ENCODE measurements at regions not wholly inside any gene's neighbourhood (a gene's known extent, or its start where the extent isn't known, plus 50 kb on each side); places are given as distances from the start of the nearest gene placed in this dataset.
A peak's percentile ranks its signal among the peaks of the same experiment; 100 is the strongest.
"Not testable (repeated sequence)": the region's sequence is repeated elsewhere in the genome, so short reads cannot be mapped to it uniquely, and the experiment has no call there.

DNA sequence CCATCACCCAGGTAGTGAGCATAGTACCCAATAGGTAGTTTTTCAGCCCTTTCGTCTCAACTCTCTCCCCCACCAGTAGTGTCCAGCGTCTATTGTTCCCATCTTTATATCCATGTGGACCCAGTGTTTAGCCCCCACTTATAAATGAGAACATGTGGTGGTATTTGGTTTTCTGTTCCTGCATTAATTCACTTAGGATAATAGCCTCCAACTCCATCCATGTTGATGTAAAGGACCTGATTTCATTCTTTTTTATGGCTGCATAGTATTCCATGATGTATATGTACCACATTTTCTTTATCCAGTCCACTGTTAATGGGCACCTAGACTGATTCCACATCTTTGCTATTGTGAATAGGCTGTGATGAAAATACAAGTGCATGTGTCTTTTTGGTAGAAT lies 51.3 kb downstream of the NACA2 start:
- DNase-seq (ENCODE audit: low read depth), result not testable (repeated sequence)

DNA sequence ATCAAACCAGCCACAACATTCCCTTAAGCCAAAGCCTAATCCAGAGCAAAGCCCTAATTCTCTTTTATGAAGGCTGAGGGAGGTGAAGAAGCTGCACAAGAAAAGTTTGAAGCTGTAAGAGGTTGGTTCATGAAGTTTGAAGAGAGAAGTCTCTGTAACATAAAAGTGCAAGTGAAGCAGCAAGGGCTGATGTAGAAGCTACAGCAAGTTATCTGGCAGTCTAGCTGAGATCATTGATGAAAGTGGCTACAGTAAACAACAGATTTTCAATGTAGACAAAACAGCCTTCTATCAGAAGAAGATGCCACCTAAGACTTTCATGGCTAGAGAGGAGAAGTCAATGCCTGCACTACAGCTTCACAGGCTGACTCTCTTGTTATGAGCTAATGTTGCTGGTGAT lies 52.5 kb downstream of the NACA2 start:
- DNase-seq (ENCODE audit: low read depth), result no peak

DNA sequence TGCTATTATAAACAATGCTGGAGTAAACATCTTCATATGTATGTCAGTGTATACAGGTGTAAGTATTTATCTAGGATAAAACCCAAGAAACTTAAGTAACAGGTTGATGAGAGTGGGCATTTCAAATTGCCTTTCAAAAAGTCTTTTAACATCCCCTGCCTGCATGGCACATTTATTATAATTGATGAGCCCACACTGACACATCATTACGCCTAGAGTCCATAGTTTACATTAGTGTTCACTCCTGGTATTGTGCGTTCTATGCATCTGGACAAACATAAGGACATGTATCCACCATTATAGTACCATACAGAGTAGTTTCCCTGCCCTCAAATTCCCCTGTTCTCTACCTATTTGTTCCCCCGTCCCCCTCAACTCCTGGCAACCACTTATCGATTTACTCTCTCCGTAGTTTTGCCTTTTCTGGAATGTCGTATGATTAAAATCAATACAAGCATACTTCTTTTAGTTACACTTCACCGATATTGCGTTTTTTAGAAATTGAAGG lies 53.7 kb downstream of the NACA2 start:
- no peak for DNase-seq (ENCODE audit: low read depth)

DNA sequence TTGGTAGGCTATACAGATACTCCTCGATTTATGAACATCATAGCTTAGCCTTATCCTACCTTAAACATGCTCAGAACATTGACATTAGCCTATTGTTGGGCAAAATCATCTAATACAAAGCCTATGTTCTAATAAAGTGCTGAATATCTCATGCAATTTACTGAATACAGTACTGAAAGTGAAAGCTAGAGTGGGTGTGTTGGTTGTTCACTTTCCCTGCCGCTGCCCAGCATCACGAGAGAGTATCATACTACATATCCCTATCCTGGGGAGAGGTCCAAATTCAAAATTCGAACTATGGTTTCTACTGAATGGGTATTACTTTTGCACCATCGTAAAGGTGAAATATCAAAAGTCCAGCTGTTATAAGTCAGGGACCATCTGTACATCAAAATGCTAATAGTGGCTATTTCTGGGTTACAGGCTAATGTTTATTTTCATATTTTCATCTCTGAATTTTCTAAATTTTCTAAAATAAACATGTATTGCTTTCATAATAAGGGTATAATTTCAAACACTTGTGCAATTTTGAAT lies 54.5 kb downstream of the NACA2 start:
- peak; percentile 26 for DNase-seq (ENCODE audit: low read depth)
